B cell (primary cell): ENCODE measurements at regions not wholly inside any gene's neighbourhood (a gene's known extent, or its start where the extent isn't known, plus 50 kb on each side); places are given as distances from the start of the nearest gene placed in this dataset.

Experiments used
- EZH2 ChIP-seq: IDR thresholded peaks from 2 replicates; pipeline ENCODE4 v1.6.1; 2012; ENCODE audit warnings: borderline replicate concordance, low read depth, mild to moderate bottlenecking, moderate library complexity, low read length; ENCODE audit not compliant: insufficient read depth, poor library complexity, severe bottlenecking
- TF ChIP-seq, protein P1 (sequence below): fragments of 200-600 bp; IDR thresholded peaks from one replicate; pipeline ENCODE4 v1.8.0; 2022; ENCODE audit warnings: antibody characterized with exemption, mild to moderate bottlenecking

DNA sequence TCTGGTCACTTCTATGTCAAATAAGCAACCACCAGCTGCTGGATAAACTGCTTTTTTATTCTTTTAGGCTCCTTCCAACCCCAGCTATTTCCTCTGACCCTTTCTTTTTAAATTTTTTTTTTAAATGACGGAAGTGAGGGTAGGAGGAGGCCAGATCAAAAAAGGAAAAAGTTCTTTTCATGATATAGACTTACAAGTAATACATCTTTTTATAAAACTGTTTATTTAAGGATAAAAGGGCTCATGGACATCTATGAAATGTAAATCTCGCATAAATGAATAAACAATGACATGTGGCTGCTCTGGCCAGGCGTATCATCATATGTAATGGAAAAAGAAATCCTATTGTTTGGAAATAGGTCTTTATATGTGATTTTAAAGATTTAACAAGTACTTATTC lies 169.0 kb upstream of the ATP2B1 start:
- TF ChIP-seq EZH2 = no peak
- TF ChIP-seq, protein P1, sequence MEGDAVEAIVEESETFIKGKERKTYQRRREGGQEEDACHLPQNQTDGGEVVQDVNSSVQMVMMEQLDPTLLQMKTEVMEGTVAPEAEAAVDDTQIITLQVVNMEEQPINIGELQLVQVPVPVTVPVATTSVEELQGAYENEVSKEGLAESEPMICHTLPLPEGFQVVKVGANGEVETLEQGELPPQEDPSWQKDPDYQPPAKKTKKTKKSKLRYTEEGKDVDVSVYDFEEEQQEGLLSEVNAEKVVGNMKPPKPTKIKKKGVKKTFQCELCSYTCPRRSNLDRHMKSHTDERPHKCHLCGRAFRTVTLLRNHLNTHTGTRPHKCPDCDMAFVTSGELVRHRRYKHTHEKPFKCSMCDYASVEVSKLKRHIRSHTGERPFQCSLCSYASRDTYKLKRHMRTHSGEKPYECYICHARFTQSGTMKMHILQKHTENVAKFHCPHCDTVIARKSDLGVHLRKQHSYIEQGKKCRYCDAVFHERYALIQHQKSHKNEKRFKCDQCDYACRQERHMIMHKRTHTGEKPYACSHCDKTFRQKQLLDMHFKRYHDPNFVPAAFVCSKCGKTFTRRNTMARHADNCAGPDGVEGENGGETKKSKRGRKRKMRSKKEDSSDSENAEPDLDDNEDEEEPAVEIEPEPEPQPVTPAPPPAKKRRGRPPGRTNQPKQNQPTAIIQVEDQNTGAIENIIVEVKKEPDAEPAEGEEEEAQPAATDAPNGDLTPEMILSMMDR = no peak
